ENCODE measurements at regions not wholly inside any gene's neighbourhood (a gene's known extent, or its start where the extent isn't known, plus 50 kb on each side); places are given as distances from the start of the nearest gene placed in this dataset.

- no peak overlapping the region for H2AFZ ChIP-seq (ENCODE audit: low read length)
- no peak for FAIRE-seq
- H3K4me1 ChIP-seq (ENCODE audit: insufficient read depth, low read length) = peaks cover 1% of the 10 kb centered on the region
- no peak for ATAC-seq
- in situ Hi-C loops (cut with HindIII; ENCODE audit: extremely low pct_ligation_motif_present, low pct_unique_long_range_greater_than_20kb) (no loop called here), intact Hi-C loops (cut with micrococcal nuclease; ENCODE audit: unreplicated experiment) (no loop called here)
- no peaks in the 10 kb centered on the region for H3K79me2 ChIP-seq (ENCODE audit: insufficient read depth, low read length)
- CTCF ChIA-PET (ENCODE audit: low intra/inter-chr PET ratio, low total read pairs) = no interaction called here
- no peak for TF ChIP-seq RARA (CRISPR knock-in tag; IDR thresholded peaks at IDR 0.05)
- no peak for TF ChIP-seq PHF5A (CRISPR knock-in tag; IDR thresholded peaks at IDR 0.05; ENCODE audit: low read depth, unreplicated experiment)
- TF ChIP-seq U2AF1 (optimal IDR thresholded peaks at IDR 0.05; ENCODE audit: low read depth, low read length) = no peak
- TF ChIP-seq MAZ (IDR thresholded peaks at IDR 0.05; ENCODE audit: borderline replicate concordance, low read depth, low read length) = no peak
- TF ChIP-seq MAZ (CRISPR knock-in tag; IDR thresholded peaks at IDR 0.05; ENCODE audit: low read depth) = no peak
- no peak for TF ChIP-seq ZNF567 (CRISPR knock-in tag; IDR thresholded peaks at IDR 0.05; ENCODE audit: borderline replicate concordance)
- TF ChIP-seq NONO (IDR thresholded peaks at IDR 0.05) = no peak
- no peak for TF ChIP-seq NONO (CRISPR knock-in tag; conservative IDR thresholded peaks at IDR 0.05)
- no peak for TF ChIP-seq ZNF513 (CRISPR knock-in tag; conservative IDR thresholded peaks at IDR 0.05)
- no peak for TF ChIP-seq DNMT1 (CRISPR knock-in tag; IDR thresholded peaks at IDR 0.05)
- TF ChIP-seq HOXA7 (CRISPR knock-in tag; IDR thresholded peaks at IDR 0.05) = no peak
- no peak for TF ChIP-seq ZNF776 (CRISPR knock-in tag; IDR thresholded peaks at IDR 0.05)
- TF ChIP-seq HNF1A (IDR thresholded peaks at IDR 0.05; ENCODE audit: low read depth) = no peak
- TF ChIP-seq HNF1A (CRISPR knock-in tag; IDR thresholded peaks at IDR 0.05; ENCODE audit: borderline replicate concordance) = no peak
- no peak for TF ChIP-seq SP5 (CRISPR knock-in tag; IDR thresholded peaks at IDR 0.05; ENCODE audit: borderline replicate concordance, low read depth)
- H3K4me2 ChIP-seq (ENCODE audit: low read depth, low read length) = no peak overlapping the region
- POLR2A ChIA-PET = no interaction called here
- H3K36me3 ChIP-seq (replicated peaks in 1 of 2; ENCODE audit: control insufficient read depth in 1 of 2, insufficient read depth in 2 of 2, low read length in 2 of 2) = no peaks in the 10 kb centered on the region
- H3K9me3 ChIP-seq (ENCODE audit: low read length) = no peaks in the 10 kb centered on the region
- no peak overlapping the region for H3K9ac ChIP-seq (ENCODE audit: insufficient read depth, low read depth, low read length)
- no peak overlapping the region for H3K27ac ChIP-seq (ENCODE audit: extremely low read length, insufficient read depth, low read length)
- H3K4me3 ChIP-seq (replicated peaks in 1 of 3; ENCODE audit: insufficient read depth in 1 of 3, low read depth in 2 of 3, low read length in 3 of 3) = no peak overlapping the region
- no peak for DNase-seq (ENCODE audit: low spot score)
- BruUV-seq (replicated peaks) = no TSS peak
- peaks cover 0 to 27% of the 10 kb centered on the region in 2 experiments; a peak in 1 of 5 replicates for H3K27me3 ChIP-seq (ENCODE audit: control insufficient read depth in 1 of 2, insufficient read depth in 2 of 2, low read length in 2 of 2)
- no peaks in the 10 kb centered on the region for H4K20me1 ChIP-seq (ENCODE audit: insufficient read depth, low read length)
- 47% methylated on average over 15 of the region's 16 CpGs for WGBS (ENCODE audit: low lambda C conversion rate)
These were observed 1436.4 kb downstream of the BRD1 start for GRCh38 chr22:48391171-48391711.

Data from HepG2 (cell line).